HG03097 (cell line): ENCODE measurements at regions not wholly inside any gene's neighbourhood (a gene's known extent, or its start where the extent isn't known, plus 50 kb on each side); places are given as distances from the start of the nearest gene placed in this dataset.
"Not testable (repeated sequence)": the region's sequence is repeated elsewhere in the genome, so short reads cannot be mapped to it uniquely, and the experiment has no call there.

Experiments
- ATAC-seq: cut with Tn5 transposase; IDR thresholded peaks from one replicate; pipeline ENCODE4 v1.9.1; 2021; ENCODE audit not compliant: unreplicated experiment, low FRiP score

GRCh38 chr3:10653866-10654611 lies 148.7 kb upstream of the ATP2B2 start:
- ATAC-seq, result no peak

- no peak for ATAC-seq
Observed at GRCh38 chr3:10655105-10655504, 149.7 kb upstream of the ATP2B2 start.

- ATAC-seq, result not testable (repeated sequence)
Observed at GRCh38 chr3:10657339-10657738, 152.0 kb upstream of the ATP2B2 start.

GRCh38 chr3:10665592-10665991 lies 150.4 kb upstream of the SLC6A11 start:
- no peak for ATAC-seq

- ATAC-seq, result no peak
Observed at GRCh38 chr3:10666621-10667020, 149.4 kb upstream of the SLC6A11 start.

GRCh38 chr3:10667269-10667668 lies 148.8 kb upstream of the SLC6A11 start:
- no peak for ATAC-seq

GRCh38 chr3:10667901-10668476 lies 148.0 kb upstream of the SLC6A11 start:
- no peak for ATAC-seq

- no peak for ATAC-seq
Observed at GRCh38 chr3:10669490-10670048, 146.5 kb upstream of the SLC6A11 start.

- ATAC-seq, result no peak
Observed at GRCh38 chr3:10672422-10672821, 143.6 kb upstream of the SLC6A11 start.

GRCh38 chr3:10674578-10674977 lies 141.4 kb upstream of the SLC6A11 start:
- ATAC-seq, result no peak

GRCh38 chr3:10676905-10677304 lies 139.1 kb upstream of the SLC6A11 start:
- ATAC-seq, result no peak

GRCh38 chr3:10678796-10679376 lies 137.1 kb upstream of the SLC6A11 start:
- no peak for ATAC-seq

GRCh38 chr3:10680796-10681195 lies 135.2 kb upstream of the SLC6A11 start:
- no peak for ATAC-seq

- no peak for ATAC-seq
Observed at GRCh38 chr3:10682692-10683091, 133.3 kb upstream of the SLC6A11 start.

GRCh38 chr3:10683106-10683505 lies 132.9 kb upstream of the SLC6A11 start:
- no peak for ATAC-seq

GRCh38 chr3:10688126-10688525 lies 127.9 kb upstream of the SLC6A11 start:
- ATAC-seq, result no peak

- ATAC-seq, result no peak
Observed at GRCh38 chr3:10688548-10689172, 127.4 kb upstream of the SLC6A11 start.

GRCh38 chr3:10692039-10692622 lies 123.9 kb upstream of the SLC6A11 start:
- no peak for ATAC-seq

- ATAC-seq, result no peak
Observed at GRCh38 chr3:10693457-10693856, 122.6 kb upstream of the SLC6A11 start.

GRCh38 chr3:10694179-10694578 lies 121.8 kb upstream of the SLC6A11 start:
- no peak for ATAC-seq

GRCh38 chr3:10695186-10695585 lies 120.8 kb upstream of the SLC6A11 start:
- ATAC-seq, result not testable (repeated sequence)
